ENCODE measurements at regions not wholly inside any gene's neighbourhood (a gene's known extent, or its start where the extent isn't known, plus 50 kb on each side); places are given as distances from the start of the nearest gene placed in this dataset.

DNA sequence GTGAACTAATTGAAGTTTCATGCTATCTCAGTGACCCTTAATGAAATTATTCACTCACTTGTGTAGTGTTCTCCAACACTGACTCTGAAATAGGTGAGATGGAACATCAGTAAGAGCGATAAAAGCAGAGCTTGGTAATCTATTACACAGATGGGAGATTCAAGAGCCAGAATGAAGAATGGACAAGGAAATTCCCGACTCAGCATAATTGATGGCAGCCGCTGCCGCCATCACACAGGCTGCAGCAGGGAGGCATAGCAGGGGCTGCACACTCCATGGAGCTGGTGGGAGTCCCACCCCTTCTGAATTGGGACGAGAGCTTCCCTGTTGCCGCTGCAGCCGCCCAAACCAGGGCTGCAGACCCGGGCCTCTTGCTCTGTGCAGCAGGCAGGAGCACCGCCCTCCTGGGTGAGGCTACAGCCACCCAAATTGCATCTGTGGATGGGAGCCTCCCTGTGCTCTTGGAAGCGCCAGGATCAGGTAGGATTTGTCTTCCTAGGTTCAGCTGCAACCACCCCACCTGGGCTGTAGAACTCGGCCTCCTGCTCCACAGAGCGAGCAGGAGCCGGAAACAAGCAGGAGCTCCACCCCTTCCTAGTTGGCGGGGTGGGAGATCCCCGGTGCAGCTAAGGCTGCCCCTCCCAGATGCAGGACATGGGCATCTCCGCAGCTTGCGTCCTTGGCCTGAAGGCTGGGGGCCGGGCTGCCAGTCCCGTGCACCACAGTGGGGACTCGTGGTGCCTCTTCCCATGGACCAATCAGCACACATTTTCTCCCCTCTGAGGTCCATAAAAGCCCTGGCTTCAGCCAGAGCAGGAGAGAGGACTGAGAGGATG lies 535.1 kb upstream of the LUZP2 start:
- DNase-seq = no peak
- Histone ChIP-seq H3K9me3 (replicated peaks; ENCODE audit: insufficient read depth, low read length) (no peaks in the 10 kb centered on the region), H3K4me2 (ENCODE audit: low read depth, low read length) (no peak overlapping the region), H3K79me2 (ENCODE audit: low read length) (no peaks in the 10 kb centered on the region), H2AFZ (ENCODE audit: low read length) (no peak overlapping the region), H4K20me1 (ENCODE audit: insufficient read depth, low read length) (no peaks in the 10 kb centered on the region), H3K9me2 (replicated peaks; ENCODE audit: insufficient read depth, low read length) (no peaks in the 10 kb centered on the region), H3K4me3 (ENCODE audit: low read length) (no peak overlapping the region), H3K36me3 (replicated peaks; ENCODE audit: insufficient read depth, low read length) (no peaks in the 10 kb centered on the region), H3K27me3 (replicated peaks; ENCODE audit: insufficient read depth, low read length) (no peaks in the 10 kb centered on the region), H3K27ac (ENCODE audit: low read length) (no peak overlapping the region), H3K4me1 (ENCODE audit: low read length) (no peaks in the 10 kb centered on the region), H3F3A (ENCODE audit: insufficient read depth, low read length) (no peaks in the 10 kb centered on the region), H3K9ac (ENCODE audit: low read length) (no peak overlapping the region)
- TF ChIP-seq EZH2 (optimal IDR thresholded peaks at IDR 0.05; ENCODE audit: low read depth, low read length) (no peak), EZH2phosphoT487 (IDR thresholded peaks at IDR 0.05; ENCODE audit: low read length) (no peak)
- TF ChIP-seq, protein P1, sequence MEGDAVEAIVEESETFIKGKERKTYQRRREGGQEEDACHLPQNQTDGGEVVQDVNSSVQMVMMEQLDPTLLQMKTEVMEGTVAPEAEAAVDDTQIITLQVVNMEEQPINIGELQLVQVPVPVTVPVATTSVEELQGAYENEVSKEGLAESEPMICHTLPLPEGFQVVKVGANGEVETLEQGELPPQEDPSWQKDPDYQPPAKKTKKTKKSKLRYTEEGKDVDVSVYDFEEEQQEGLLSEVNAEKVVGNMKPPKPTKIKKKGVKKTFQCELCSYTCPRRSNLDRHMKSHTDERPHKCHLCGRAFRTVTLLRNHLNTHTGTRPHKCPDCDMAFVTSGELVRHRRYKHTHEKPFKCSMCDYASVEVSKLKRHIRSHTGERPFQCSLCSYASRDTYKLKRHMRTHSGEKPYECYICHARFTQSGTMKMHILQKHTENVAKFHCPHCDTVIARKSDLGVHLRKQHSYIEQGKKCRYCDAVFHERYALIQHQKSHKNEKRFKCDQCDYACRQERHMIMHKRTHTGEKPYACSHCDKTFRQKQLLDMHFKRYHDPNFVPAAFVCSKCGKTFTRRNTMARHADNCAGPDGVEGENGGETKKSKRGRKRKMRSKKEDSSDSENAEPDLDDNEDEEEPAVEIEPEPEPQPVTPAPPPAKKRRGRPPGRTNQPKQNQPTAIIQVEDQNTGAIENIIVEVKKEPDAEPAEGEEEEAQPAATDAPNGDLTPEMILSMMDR (IDR thresholded peaks at IDR 0.05; ENCODE audit: low read length) = no peak

DNA sequence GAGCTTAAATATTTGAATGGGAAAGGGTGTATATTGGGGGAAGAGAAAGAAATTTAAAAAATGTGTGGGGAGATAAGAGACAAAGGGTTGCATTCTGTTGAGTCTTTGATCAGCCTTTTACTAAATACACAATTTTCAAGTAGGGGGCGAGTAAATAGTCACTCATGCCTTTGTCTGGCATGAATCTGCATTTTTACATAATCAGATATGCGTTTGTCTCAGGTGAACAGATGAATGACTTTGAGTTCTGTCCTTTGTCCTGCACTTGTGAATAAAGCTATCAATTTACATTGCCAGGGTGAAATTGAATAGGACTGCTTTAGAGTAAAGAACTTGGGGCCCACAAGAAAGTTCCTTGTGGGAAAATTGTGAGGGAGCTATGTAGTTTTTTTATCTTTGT lies 523.6 kb upstream of the LUZP2 start:
- Histone ChIP-seq H3K9me2 (replicated peaks; ENCODE audit: insufficient read depth, low read length) (no peaks in the 10 kb centered on the region), H4K20me1 (ENCODE audit: insufficient read depth, low read length) (no peaks in the 10 kb centered on the region), H3K4me2 (ENCODE audit: low read depth, low read length) (no peak overlapping the region), H3K9ac (ENCODE audit: low read length) (no peak overlapping the region), H3F3A (ENCODE audit: insufficient read depth, low read length) (no peaks in the 10 kb centered on the region), H3K36me3 (replicated peaks; ENCODE audit: insufficient read depth, low read length) (no peaks in the 10 kb centered on the region), H3K9me3 (replicated peaks; ENCODE audit: insufficient read depth, low read length) (no peaks in the 10 kb centered on the region), H3K27me3 (replicated peaks; ENCODE audit: insufficient read depth, low read length) (no peaks in the 10 kb centered on the region), H3K4me3 (ENCODE audit: low read length) (no peak overlapping the region), H3K4me1 (ENCODE audit: low read length) (no peaks in the 10 kb centered on the region), H3K27ac (ENCODE audit: low read length) (no peak overlapping the region), H3K79me2 (ENCODE audit: low read length) (no peaks in the 10 kb centered on the region), H2AFZ (ENCODE audit: low read length) (no peak overlapping the region)
- no peak for DNase-seq
- TF ChIP-seq, protein P1 (IDR thresholded peaks at IDR 0.05; ENCODE audit: low read length) = no peak
- no peak for TF ChIP-seq EZH2phosphoT487 (IDR thresholded peaks at IDR 0.05; ENCODE audit: low read length)
- no peak for TF ChIP-seq EZH2 (optimal IDR thresholded peaks at IDR 0.05; ENCODE audit: low read depth, low read length)

DNA sequence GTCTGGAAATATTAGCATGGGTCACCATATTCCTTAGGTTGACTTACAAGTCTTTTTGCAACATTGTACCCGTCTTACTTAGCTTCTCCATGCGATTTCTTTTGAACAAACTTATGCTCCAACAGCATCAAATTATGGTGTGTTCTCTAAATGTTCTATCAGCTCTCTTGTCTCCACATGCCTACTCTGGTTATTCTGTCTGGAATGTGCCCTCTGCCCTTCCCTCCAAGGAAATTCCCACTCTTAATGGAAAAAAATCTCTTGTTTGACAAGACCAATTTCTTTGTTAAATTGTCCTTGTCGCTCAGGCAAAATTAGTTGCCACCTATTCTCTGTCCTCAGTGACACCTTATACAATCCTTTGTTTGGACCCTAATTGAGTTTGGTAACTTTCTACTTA lies 522.8 kb upstream of the LUZP2 start:
- H3K27ac ChIP-seq (ENCODE audit: low read length) = no peak overlapping the region
- no peaks in the 10 kb centered on the region for H3K79me2 ChIP-seq (ENCODE audit: low read length)
- DNase-seq = no peak
- H3K4me3 ChIP-seq (ENCODE audit: low read length) = no peak overlapping the region
- H3K4me2 ChIP-seq (ENCODE audit: low read depth, low read length) = no peak overlapping the region
- H3K9me2 ChIP-seq (replicated peaks; ENCODE audit: insufficient read depth, low read length) = no peaks in the 10 kb centered on the region
- TF ChIP-seq, protein P1 (IDR thresholded peaks at IDR 0.05; ENCODE audit: low read length) = no peak
- no peaks in the 10 kb centered on the region for H3K27me3 ChIP-seq (replicated peaks; ENCODE audit: insufficient read depth, low read length)
- H3F3A ChIP-seq (ENCODE audit: insufficient read depth, low read length) = no peaks in the 10 kb centered on the region
- no peak overlapping the region for H3K9ac ChIP-seq (ENCODE audit: low read length)
- no peak overlapping the region for H2AFZ ChIP-seq (ENCODE audit: low read length)
- H3K4me1 ChIP-seq (ENCODE audit: low read length) = no peaks in the 10 kb centered on the region
- no peaks in the 10 kb centered on the region for H3K36me3 ChIP-seq (replicated peaks; ENCODE audit: insufficient read depth, low read length)
- H3K9me3 ChIP-seq (replicated peaks; ENCODE audit: insufficient read depth, low read length) = no peaks in the 10 kb centered on the region
- H4K20me1 ChIP-seq (ENCODE audit: insufficient read depth, low read length) = no peaks in the 10 kb centered on the region

All from MM.1S (cell line).